SK-N-SH (cell line): ENCODE measurements at regions not wholly inside any gene's neighbourhood (a gene's known extent, or its start where the extent isn't known, plus 50 kb on each side); places are given as distances from the start of the nearest gene placed in this dataset.

Experiments
- CTCF ChIA-PET: fragments of 300-600, 350-600 bp; formaldehyde crosslinking; extraction: SDS; loops from one replicate; lab custom pipeline; 2021; lab: Yijun Ruan, JAX
- POLR2A ChIA-PET: fragments of 350-600 bp; sonication (Branson Sonifier 250); formaldehyde crosslinking; extraction: SDS; loops from one replicate; lab custom pipeline; 2020; ENCODE audit warnings: antibody characterized with exemption, inconsistent platforms; lab: Yijun Ruan, JAX
- DNase-seq: peaks from one replicate; pipeline ENCODE4 v3.0.0; 2012
- H2AFZ ChIP-seq: fragments of 200-600 bp; sonication (generic); 2 replicates; pipeline ENCODE4 v1.8.1; 2016; ENCODE audit warnings: antibody characterized with exemption, mild to moderate bottlenecking, low read depth
- H3F3A ChIP-seq: fragments of 200-600 bp; sonication (generic); replicated peaks from 2 replicates; pipeline ENCODE3; 2016; ENCODE audit warnings: antibody characterized with exemption, mild to moderate bottlenecking; ENCODE audit not compliant: insufficient read depth
- H3K27ac ChIP-seq, 2 experiments: fragments of 200-500 bp in 1 of 2; fragments of 200-600 bp in 1 of 2; sonication (Bioruptor generic) in 1 of 2; sonication (generic), shearing (Covaris generic) in 1 of 2; 2 replicates each; pipeline versions ENCODE4 v1.5.1 to v1.6.1; 2014 to 2016; ENCODE audit warnings: low read depth in 2 of 2, inconsistent platforms in 1 of 2, low read length in 1 of 2, mild to moderate bottlenecking in 1 of 2, mixed read lengths in 1 of 2
- H3K27me3 ChIP-seq: fragments of 200-600 bp; sonication (generic), shearing (Covaris generic); 2 replicates; pipeline ENCODE4 v1.6.1; 2016; ENCODE audit warnings: mixed run types; ENCODE audit not compliant: insufficient read depth
- H3K36me3 ChIP-seq, 2 experiments: fragments of 200-500 bp in 1 of 2; fragments of 200-600 bp in 1 of 2; sonication (Bioruptor generic) in 1 of 2; sonication (generic) in 1 of 2; replicated peaks in 1 of 2; 2 replicates each; pipeline versions ENCODE3 to v1.5.1; 2014 to 2016; ENCODE audit warnings: low read length in 1 of 2, mild to moderate bottlenecking in 1 of 2; ENCODE audit not compliant: insufficient read depth in 2 of 2, control insufficient read depth in 1 of 2
- H3K4me1 ChIP-seq, 2 experiments: fragments of 200-500 bp in 1 of 2; fragments of 200-600 bp in 1 of 2; sonication (Bioruptor generic) in 1 of 2; sonication (generic), shearing (Covaris generic) in 1 of 2; 2 replicates each; pipeline versions ENCODE4 v1.5.1 to v1.6.1; 2014 to 2016; ENCODE audit warnings: low read depth in 1 of 2, low read length in 1 of 2, mixed run types in 1 of 2; ENCODE audit not compliant: insufficient read depth in 2 of 2, control insufficient read depth in 1 of 2
- H3K4me2 ChIP-seq: fragments of 200-600 bp; sonication (generic), shearing (Covaris generic); 2 replicates; pipeline ENCODE4 v1.6.1; 2017; ENCODE audit warnings: mixed run types
- H3K4me3 ChIP-seq, 2 experiments: fragments of 200-500 bp in 1 of 2; fragments of 200-600 bp in 1 of 2; sonication (Bioruptor generic) in 1 of 2; sonication (generic), shearing (Covaris generic) in 1 of 2; 2 replicates each; pipeline versions ENCODE4 v1.5.1 to v1.8.1; 2014 to 2016; ENCODE audit warnings: low read depth in 2 of 2, inconsistent platforms in 1 of 2, low read length in 1 of 2, mild to moderate bottlenecking in 1 of 2, mixed read lengths in 1 of 2, moderate library complexity in 1 of 2
- H3K79me2 ChIP-seq: fragments of 200-600 bp; sonication (generic); 2 replicates; pipeline ENCODE4 v1.8.1; 2017; ENCODE audit warnings: mild to moderate bottlenecking; ENCODE audit not compliant: insufficient read depth
- H3K9ac ChIP-seq: fragments of 200-600 bp; sonication (generic); 2 replicates; pipeline ENCODE4 v1.6.1; 2017; ENCODE audit warnings: mixed run types
- H3K9me2 ChIP-seq: fragments of 200-600 bp; sonication (generic); 2 replicates; pipeline ENCODE4 v1.6.1; 2017; ENCODE audit warnings: mixed run types
- H3K9me3 ChIP-seq: fragments of 200-600 bp; sonication (generic); 2 replicates; pipeline ENCODE4 v1.6.1; 2017; ENCODE audit warnings: mixed run types, mild to moderate bottlenecking, moderate library complexity
- H4K20me1 ChIP-seq: fragments of 200-600 bp; sonication (generic); 2 replicates; pipeline ENCODE4 v1.6.1; 2017; ENCODE audit warnings: mild to moderate bottlenecking, mixed run types; ENCODE audit not compliant: insufficient read depth
- CTCF ChIP-seq: fragments of 200-600 bp; sonication (generic); IDR thresholded peaks from 2 replicates; pipeline ENCODE4 v1.6.1; 2017; ENCODE audit warnings: antibody characterized with exemption, mild to moderate bottlenecking, moderate library complexity
- FOXM1 ChIP-seq: IDR thresholded peaks from 2 replicates; pipeline ENCODE4 v1.4.0; 2012; ENCODE audit warnings: low read depth, mild to moderate bottlenecking
- GABPA ChIP-seq: IDR thresholded peaks from 2 replicates; pipeline ENCODE4 v1.4.0; 2012; ENCODE audit warnings: low read depth, mild to moderate bottlenecking
- GATA2 ChIP-seq: sonication (generic); formaldehyde crosslinking; IDR thresholded peaks from 2 replicates; pipeline ENCODE4 v1.5.0; 2020; ENCODE audit warnings: mild to moderate bottlenecking, missing genetic modification reagents
- IRF3 ChIP-seq: fragments of 150-350 bp; IDR thresholded peaks from 2 replicates; pipeline ENCODE4 v1.6.1; 2016; ENCODE audit warnings: mild to moderate bottlenecking, low read depth, low read length
- JUND ChIP-seq: IDR thresholded peaks from 2 replicates; pipeline ENCODE4 v1.4.0; 2012
- MAX ChIP-seq: IDR thresholded peaks from 2 replicates; pipeline ENCODE4 v1.4.0; 2012; ENCODE audit warnings: low read depth
- MEF2A ChIP-seq: IDR thresholded peaks from 2 replicates; pipeline ENCODE4 v1.4.0; 2012; ENCODE audit warnings: low read depth, borderline replicate concordance
- NFIC ChIP-seq: IDR thresholded peaks from 2 replicates; pipeline ENCODE4 v1.4.0; 2012; ENCODE audit warnings: borderline replicate concordance
- RAD21 ChIP-seq: IDR thresholded peaks from 2 replicates; pipeline ENCODE4 v1.6.1; 2012; ENCODE audit warnings: mild to moderate bottlenecking, low read length
- RCOR1 ChIP-seq: fragments of 150-350 bp; IDR thresholded peaks from 2 replicates; pipeline ENCODE4 v1.6.1; 2017; ENCODE audit warnings: antibody characterized with exemption, low read length
- RXRA ChIP-seq: IDR thresholded peaks from 2 replicates; pipeline ENCODE4 v1.4.0; 2012; ENCODE audit warnings: low read depth, mild to moderate bottlenecking, borderline replicate concordance
- TCF12 ChIP-seq: IDR thresholded peaks from 2 replicates; pipeline ENCODE4 v1.4.0; 2012
- USF2 ChIP-seq: fragments of 150-350 bp; IDR thresholded peaks from 2 replicates; pipeline ENCODE4 v1.6.1; 2017; ENCODE audit warnings: antibody characterized with exemption, low read length, low read depth, borderline replicate concordance
- YY1 ChIP-seq: IDR thresholded peaks from 2 replicates; pipeline ENCODE4 v1.4.0; 2012; ENCODE audit warnings: low read depth, mild to moderate bottlenecking
- WGBS: methylation state at CpG from one replicate; pipeline ENCODE4 v1.1.6; 2017; ENCODE audit warnings: low lambda C conversion rate; 5-methylcytosine and 5-hydroxymethylcytosine counted together

- H4K20me1 ChIP-seq = no peaks in the 10 kb centered on the region
- 20% methylated on average over 2 of the region's 2 CpGs for WGBS
- TF ChIP-seq JUND (no peak), FOXM1 (no peak), TCF12 (no peak), RCOR1 (no peak), IRF3 (no peak), CTCF (no peak), RXRA (no peak), YY1 (no peak), NFIC (no peak), GATA2 (CRISPR knock-in tag) (no peak), GABPA (no peak), USF2 (no peak), RAD21 (no peak), MAX (no peak), MEF2A (no peak)
- no peak overlapping the region for H3K27ac ChIP-seq
- H3K4me3 ChIP-seq = no peak overlapping the region
- 0 out of 2 replicates have a peak, but pooled peaks cover 4% of the 10 kb centered on the region for H3K27me3 ChIP-seq
- no peaks in the 10 kb centered on the region; a peak in 1 of 4 replicates for H3K4me1 ChIP-seq
- no peaks in the 10 kb centered on the region for H3K9me3 ChIP-seq
- no peaks in the 10 kb centered on the region for H3K9me2 ChIP-seq
- DNase-seq = no peak
- H3K4me2 ChIP-seq = no peak overlapping the region
- no peaks in the 10 kb centered on the region for H3F3A ChIP-seq
- CTCF ChIA-PET = interaction anchor here (1.1 kb wide), 1 partner anchor 11 kb away, joined by 3 read pairs; no protein-coding TSS in a partner anchor
- no peaks in the 10 kb centered on the region for H3K36me3 ChIP-seq
- H3K79me2 ChIP-seq = no peaks in the 10 kb centered on the region
- POLR2A ChIA-PET = no interaction called here
- H3K9ac ChIP-seq = no peak overlapping the region
- no peak overlapping the region for H2AFZ ChIP-seq
These were observed 368.4 kb downstream of the ARL4A start for GRCh38 chr7:13055732-13056368.
